Body of pancreas (tissue), 4 donors: ENCODE measurements at regions not wholly inside any gene's neighbourhood (a gene's known extent, or its start where the extent isn't known, plus 50 kb on each side); places are given as distances from the start of the nearest gene placed in this dataset.

Experiments used
- POLR2A ChIP-seq, 3 donors: fragments of 450-650 bp; IDR thresholded peaks; one replicate each; pipeline ENCODE4 v1.6.1; 2016; ENCODE audit warnings: antibody characterized with exemption in 3 of 3, mild to moderate bottlenecking in 2 of 3
- TF ChIP-seq, protein P1 (sequence below), 7 experiments: fragments of 450-650 bp in 4 of 7; fragments of 200-600 bp in 3 of 7; sonication (generic) in 3 of 7; IDR thresholded peaks; one replicate each; pipeline ENCODE4 v1.5.1; 2016 to 2019; ENCODE audit warnings: antibody characterized with exemption in 7 of 7

GRCh38 chr11:109507331-109507730 is 85.3 kb downstream of the C11orf87 start:
- TF ChIP-seq, protein P1, sequence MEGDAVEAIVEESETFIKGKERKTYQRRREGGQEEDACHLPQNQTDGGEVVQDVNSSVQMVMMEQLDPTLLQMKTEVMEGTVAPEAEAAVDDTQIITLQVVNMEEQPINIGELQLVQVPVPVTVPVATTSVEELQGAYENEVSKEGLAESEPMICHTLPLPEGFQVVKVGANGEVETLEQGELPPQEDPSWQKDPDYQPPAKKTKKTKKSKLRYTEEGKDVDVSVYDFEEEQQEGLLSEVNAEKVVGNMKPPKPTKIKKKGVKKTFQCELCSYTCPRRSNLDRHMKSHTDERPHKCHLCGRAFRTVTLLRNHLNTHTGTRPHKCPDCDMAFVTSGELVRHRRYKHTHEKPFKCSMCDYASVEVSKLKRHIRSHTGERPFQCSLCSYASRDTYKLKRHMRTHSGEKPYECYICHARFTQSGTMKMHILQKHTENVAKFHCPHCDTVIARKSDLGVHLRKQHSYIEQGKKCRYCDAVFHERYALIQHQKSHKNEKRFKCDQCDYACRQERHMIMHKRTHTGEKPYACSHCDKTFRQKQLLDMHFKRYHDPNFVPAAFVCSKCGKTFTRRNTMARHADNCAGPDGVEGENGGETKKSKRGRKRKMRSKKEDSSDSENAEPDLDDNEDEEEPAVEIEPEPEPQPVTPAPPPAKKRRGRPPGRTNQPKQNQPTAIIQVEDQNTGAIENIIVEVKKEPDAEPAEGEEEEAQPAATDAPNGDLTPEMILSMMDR (IDR thresholded peaks at IDR 0.05), result no peak
- no peak for TF ChIP-seq POLR2A (IDR thresholded peaks at IDR 0.05)
